Mesendoderm (in vitro differentiated cells): ENCODE measurements at regions not wholly inside any gene's neighbourhood (a gene's known extent, or its start where the extent isn't known, plus 50 kb on each side); places are given as distances from the start of the nearest gene placed in this dataset.
"Not testable (repeated sequence)": the region's sequence is repeated elsewhere in the genome, so short reads cannot be mapped to it uniquely, and the experiment has no call there.

Experiments used
- DNase-seq: peaks from one replicate; pipeline ENCODE4 v3.0.0; 2013
- H2AK5ac ChIP-seq: 2 replicates; pipeline ENCODE4 v1.6.1; 2013; ENCODE audit warnings: low read length, inconsistent platforms
- H2BK120ac ChIP-seq: 2 replicates; pipeline ENCODE4 v1.6.1; 2013; ENCODE audit warnings: low read depth, mild to moderate bottlenecking, low read length, moderate library complexity, mixed read lengths
- H2BK15ac ChIP-seq: replicated peaks from 2 replicates; pipeline ENCODE4 v1.6.1; 2013; ENCODE audit warnings: low read depth, mild to moderate bottlenecking, moderate library complexity
- H2BK5ac ChIP-seq: 2 replicates; pipeline ENCODE4 v1.6.1; 2013; ENCODE audit warnings: low read length, inconsistent platforms
- H3K18ac ChIP-seq: 2 replicates; pipeline ENCODE4 v1.6.1; 2013; ENCODE audit warnings: mild to moderate bottlenecking, low read length, mixed read lengths
- H3K23ac ChIP-seq: one replicate; pipeline ENCODE4 v1.6.1; 2013; ENCODE audit warnings: low read length
- H3K27ac ChIP-seq: 2 replicates; pipeline ENCODE4 v1.5.1; 2013; ENCODE audit warnings: low read depth, mild to moderate bottlenecking, inconsistent platforms, low read length, moderate library complexity
- H3K27me3 ChIP-seq: 2 replicates; pipeline ENCODE4 v1.6.1; 2013; ENCODE audit warnings: low read length, control low read depth, mild to moderate bottlenecking, inconsistent platforms; ENCODE audit not compliant: insufficient read depth, poor library complexity
- H3K36me3 ChIP-seq: 2 replicates; pipeline ENCODE4 v1.6.1; 2013; ENCODE audit warnings: low read length, inconsistent platforms; ENCODE audit not compliant: control insufficient read depth, insufficient read depth
- H3K4ac ChIP-seq: one replicate; pipeline ENCODE4 v1.6.1; 2013; ENCODE audit warnings: low read depth, mild to moderate bottlenecking, low read length, moderate library complexity
- H3K4me1 ChIP-seq: 2 replicates; pipeline ENCODE4 v1.6.1; 2013; ENCODE audit warnings: low read depth, low read length, inconsistent platforms; ENCODE audit not compliant: control insufficient read depth
- H3K4me2 ChIP-seq: 2 replicates; pipeline ENCODE4 v1.6.1; 2013; ENCODE audit warnings: low read length
- H3K4me3 ChIP-seq: 2 replicates; pipeline ENCODE4 v1.5.1; 2013; ENCODE audit warnings: mild to moderate bottlenecking, low read length
- H3K56ac ChIP-seq: one replicate; pipeline ENCODE4 v1.6.1; 2013; ENCODE audit warnings: low read length
- H3K79me1 ChIP-seq: 2 replicates; pipeline ENCODE4 v1.6.1; 2013; ENCODE audit warnings: low read length, inconsistent platforms
- H3K79me2 ChIP-seq: 2 replicates; pipeline ENCODE4 v1.6.1; 2013; ENCODE audit warnings: mild to moderate bottlenecking, low read length; ENCODE audit not compliant: control insufficient read depth, insufficient read depth
- H3K9ac ChIP-seq: 2 replicates; pipeline ENCODE4 v1.6.1; 2013; ENCODE audit warnings: low read length, inconsistent platforms
- H4K5ac ChIP-seq: one replicate; pipeline ENCODE4 v1.6.1; 2013; ENCODE audit warnings: low read length
- H4K8ac ChIP-seq: one replicate; pipeline ENCODE4 v1.6.1; 2013; ENCODE audit warnings: low read depth, mild to moderate bottlenecking, control low read depth, low read length, moderate library complexity
- WGBS: extraction: QIAGEN DNeasy Blood & Tissue Kit; methylation state at CpG from one replicate; pipeline ENCODE4 v1.1.7; 2013; ENCODE audit warnings: low lambda C conversion rate, missing lambda C conversion rate; ENCODE audit not compliant: insufficient coverage; ENCODE audit errors: extremely low coverage; 5-methylcytosine and 5-hydroxymethylcytosine counted together

GRCh38 chr18:57885931-57886330 is 82.8 kb upstream of the ATP8B1 start:
- no peak overlapping the region for H2BK15ac ChIP-seq
- H3K56ac ChIP-seq: no peak overlapping the region
- no peaks in the 10 kb centered on the region for H3K79me2 ChIP-seq
- H3K27me3 ChIP-seq: no peaks in the 10 kb centered on the region
- H4K5ac ChIP-seq: no peak overlapping the region
- H4K8ac ChIP-seq: no peak overlapping the region
- H2AK5ac ChIP-seq: no peak overlapping the region
- DNase-seq: no peak
- H3K4me2 ChIP-seq: no peak overlapping the region
- H3K4me3 ChIP-seq: no peak overlapping the region
- H3K79me1 ChIP-seq: no peaks in the 10 kb centered on the region
- H3K18ac ChIP-seq: no peak overlapping the region
- H3K9ac ChIP-seq: no peak overlapping the region
- WGBS: no CpG with 5 or more reads among the region's 1 CpG
- H3K4ac ChIP-seq: no peak overlapping the region
- H2BK120ac ChIP-seq: no peak overlapping the region
- H3K27ac ChIP-seq: no peak overlapping the region
- no peak overlapping the region for H2BK5ac ChIP-seq
- no peak overlapping the region for H3K23ac ChIP-seq
- no peaks in the 10 kb centered on the region for H3K4me1 ChIP-seq
- no peaks in the 10 kb centered on the region for H3K36me3 ChIP-seq

- DNase-seq: no peak
- no CpG with 5 or more reads among the region's 3 CpGs for WGBS
- no peaks in the 10 kb centered on the region for H3K4me1 ChIP-seq
- H2BK5ac ChIP-seq: no peak overlapping the region
- no peak overlapping the region for H3K4me3 ChIP-seq
- no peak overlapping the region for H3K18ac ChIP-seq
- H3K27ac ChIP-seq: no peak overlapping the region
- H3K27me3 ChIP-seq: no peaks in the 10 kb centered on the region
- no peak overlapping the region for H4K5ac ChIP-seq
- H3K4me2 ChIP-seq: no peak overlapping the region
- no peak overlapping the region for H2BK120ac ChIP-seq
- H2AK5ac ChIP-seq: no peak overlapping the region
- H4K8ac ChIP-seq: no peak overlapping the region
- no peaks in the 10 kb centered on the region for H3K79me2 ChIP-seq
- no peak overlapping the region for H3K9ac ChIP-seq
- H2BK15ac ChIP-seq: no peak overlapping the region
- no peak overlapping the region for H3K56ac ChIP-seq
- no peak overlapping the region for H3K23ac ChIP-seq
- no peaks in the 10 kb centered on the region for H3K36me3 ChIP-seq
- H3K4ac ChIP-seq: no peak overlapping the region
- H3K79me1 ChIP-seq: no peaks in the 10 kb centered on the region
Observed at GRCh38 chr18:57882465-57882864, 79.3 kb upstream of the ATP8B1 start.

GRCh38 chr18:57881818-57882413 is 78.8 kb upstream of the ATP8B1 start:
- no peak overlapping the region for H3K18ac ChIP-seq
- no peaks in the 10 kb centered on the region for H3K36me3 ChIP-seq
- no peak overlapping the region for H2BK5ac ChIP-seq
- H4K5ac ChIP-seq: no peak overlapping the region
- H3K79me1 ChIP-seq: no peaks in the 10 kb centered on the region
- no peak overlapping the region for H3K4ac ChIP-seq
- WGBS: no CpG with 5 or more reads among the region's 10 CpGs
- H3K56ac ChIP-seq: no peak overlapping the region
- H4K8ac ChIP-seq: no peak overlapping the region
- no peak overlapping the region for H3K27ac ChIP-seq
- H3K27me3 ChIP-seq: no peaks in the 10 kb centered on the region
- H3K4me3 ChIP-seq: no peak overlapping the region
- DNase-seq: peak; percentile 65
- H3K9ac ChIP-seq: no peak overlapping the region
- no peak overlapping the region for H2AK5ac ChIP-seq
- H2BK15ac ChIP-seq: no peak overlapping the region
- H3K4me1 ChIP-seq: no peaks in the 10 kb centered on the region
- no peak overlapping the region for H3K23ac ChIP-seq
- no peak overlapping the region for H3K4me2 ChIP-seq
- no peaks in the 10 kb centered on the region for H3K79me2 ChIP-seq
- H2BK120ac ChIP-seq: no peak overlapping the region

GRCh38 chr18:57879924-57880323 is 76.8 kb upstream of the ATP8B1 start:
- H2BK15ac ChIP-seq, H3K4me3 ChIP-seq, H3K79me2 ChIP-seq, H3K23ac ChIP-seq, H3K18ac ChIP-seq, H3K36me3 ChIP-seq, H3K4me1 ChIP-seq, H3K4ac ChIP-seq, DNase-seq, H2BK5ac ChIP-seq, H3K4me2 ChIP-seq, H3K27me3 ChIP-seq, H2AK5ac ChIP-seq, H3K9ac ChIP-seq, H4K5ac ChIP-seq, H3K56ac ChIP-seq, H4K8ac ChIP-seq, H2BK120ac ChIP-seq, H3K79me1 ChIP-seq, H3K27ac ChIP-seq: not testable (repeated sequence)
- WGBS: no CpG with 5 or more reads among the region's 4 CpGs

GRCh38 chr18:57869221-57869620 is 66.1 kb upstream of the ATP8B1 start:
- Histone ChIP-seq H3K9ac (no peak overlapping the region), H3K56ac (no peak overlapping the region), H2BK120ac (no peak overlapping the region), H3K79me2 (no peaks in the 10 kb centered on the region), H3K79me1 (no peaks in the 10 kb centered on the region), H3K4me2 (no peak overlapping the region), H3K4ac (no peak overlapping the region), H2BK5ac (no peak overlapping the region), H3K27me3 (no peaks in the 10 kb centered on the region), H3K4me3 (no peak overlapping the region), H2BK15ac (no peak overlapping the region), H3K27ac (no peak overlapping the region), H4K8ac (no peak overlapping the region), H3K18ac (no peak overlapping the region), H3K23ac (no peak overlapping the region), H3K4me1 (no peaks in the 10 kb centered on the region), H2AK5ac (no peak overlapping the region), H4K5ac (no peak overlapping the region), H3K36me3 (no peaks in the 10 kb centered on the region)
- DNase-seq: no peak

- Histone ChIP-seq H2BK5ac (no peak overlapping the region), H3K27me3 (no peaks in the 10 kb centered on the region), H3K36me3 (no peaks in the 10 kb centered on the region), H3K56ac (no peak overlapping the region), H3K4me3 (no peak overlapping the region), H4K8ac (no peak overlapping the region), H3K4me2 (no peak overlapping the region), H3K18ac (no peak overlapping the region), H3K4ac (no peak overlapping the region), H2BK120ac (no peak overlapping the region), H3K4me1 (no peaks in the 10 kb centered on the region), H2AK5ac (no peak overlapping the region), H2BK15ac (no peak overlapping the region), H3K79me1 (no peaks in the 10 kb centered on the region), H3K79me2 (no peaks in the 10 kb centered on the region), H3K23ac (no peak overlapping the region), H4K5ac (no peak overlapping the region), H3K27ac (no peak overlapping the region), H3K9ac (no peak overlapping the region)
- whole genome bisulfite sequencing: no CpG with 5 or more reads among the region's 3 CpGs
- DNase-seq: no peak
Observed at GRCh38 chr18:57866355-57866754, 63.2 kb upstream of the ATP8B1 start.
